ENCODE measurements at regions not wholly inside any gene's neighbourhood (a gene's known extent, or its start where the extent isn't known, plus 50 kb on each side); places are given as distances from the start of the nearest gene placed in this dataset.

- TF ChIP-seq HDAC2 (IDR thresholded peaks at IDR 0.05; ENCODE audit: borderline replicate concordance in 1 of 2, low read depth in 2 of 2, low read length in 2 of 2) (no peak), TAF1 (IDR thresholded peaks at IDR 0.05; ENCODE audit: low read depth, low read length) (no peak), JUN (IDR thresholded peaks at IDR 0.05; ENCODE audit: low read depth, low read length) (no peak)
Measured at GRCh38 chr2:215522237-215522636, 86.4 kb upstream of the FN1 start.

Data from H1 (cell line).